GM12875 (cell line): ENCODE measurements at regions not wholly inside any gene's neighbourhood (a gene's known extent, or its start where the extent isn't known, plus 50 kb on each side); places are given as distances from the start of the nearest gene placed in this dataset.

ENCODE experiments used
- H3K4me3 ChIP-seq: one replicate; pipeline ENCODE4 v1.5.1; 2011; ENCODE audit warnings: low read depth, low read length, control low read depth
- CTCF ChIP-seq: IDR thresholded peaks from 2 replicates; pipeline ENCODE4 v1.5.1; 2011; ENCODE audit warnings: low read depth, mild to moderate bottlenecking, control low read depth, inconsistent platforms, low read length, moderate library complexity, borderline replicate concordance; ENCODE audit not compliant: insufficient read depth

GRCh38 chr15:56839099-56839498 is 79.3 kb upstream of the TCF12 start:
- no peak for TF ChIP-seq CTCF
- no peak overlapping the region for H3K4me3 ChIP-seq

GRCh38 chr15:56838085-56838484 is 80.4 kb upstream of the TCF12 start:
- no peak overlapping the region for H3K4me3 ChIP-seq
- no peak for TF ChIP-seq CTCF

GRCh38 chr15:56837273-56837672 is 81.2 kb upstream of the TCF12 start:
- H3K4me3 ChIP-seq: no peak overlapping the region
- no peak for TF ChIP-seq CTCF

GRCh38 chr15:56835718-56836171 is 82.7 kb upstream of the TCF12 start:
- H3K4me3 ChIP-seq: no peak overlapping the region
- no peak for TF ChIP-seq CTCF

- H3K4me3 ChIP-seq: no peak overlapping the region
- no peak for TF ChIP-seq CTCF
These were observed 86.3 kb upstream of the TCF12 start for GRCh38 chr15:56832125-56832524.

GRCh38 chr15:56831467-56832005 is 86.9 kb upstream of the TCF12 start:
- TF ChIP-seq CTCF: no peak
- no peak overlapping the region for H3K4me3 ChIP-seq

- H3K4me3 ChIP-seq: no peak overlapping the region
These were observed 90.9 kb upstream of the ZNF280D start for GRCh38 chr15:56824175-56824574.

More at GRCh38 chr15:56824175-56824574, 90.9 kb upstream of the ZNF280D start:
- TF ChIP-seq CTCF: no peak
